Endothelial cell of umbilical vein (primary cell): ENCODE measurements at regions not wholly inside any gene's neighbourhood (a gene's known extent, or its start where the extent isn't known, plus 50 kb on each side); places are given as distances from the start of the nearest gene placed in this dataset.

Source experiments
- BruUV-seq: library from RNA; stranded (reverse); fragments of 400-500 nt; replicated peaks from 2 replicates; lab custom pipeline; 2021; lab: Mats Ljungman, UMichigan
- CTCF ChIA-PET: fragments of 300-600, 350-600 bp; sonication (Branson Sonifier 250); formaldehyde crosslinking; loops from one replicate; lab custom pipeline; 2021; ENCODE audit warnings: antibody characterized with exemption, inconsistent platforms; lab: Charles Lee
- POLR2A ChIA-PET: fragments of 300-600, 350-600 bp; sonication (Branson Sonifier 250); formaldehyde crosslinking; loops from one replicate; lab custom pipeline; 2021; ENCODE audit warnings: antibody characterized with exemption, inconsistent platforms; lab: Charles Lee
- DNase-seq: peaks from one replicate; pipeline ENCODE4 v3.0.0-alpha.2; 2011; ENCODE audit warnings: low read depth, low spot score
- FAIRE-seq: peaks from 2 replicates; lab custom pipeline; 2011; peaks lifted over from hg19 to GRCh38; lab: Jason Lieb, UNC
- H2AFZ ChIP-seq: 2 replicates; pipeline ENCODE4 v1.6.0; 2012; ENCODE audit warnings: low read depth, low read length, control low read depth, inconsistent platforms
- H3K27ac ChIP-seq: 2 replicates; pipeline ENCODE4 v1.5.1; 2011; ENCODE audit warnings: low read depth, mild to moderate bottlenecking, control low read depth, low read length, moderate library complexity; ENCODE audit not compliant: insufficient read depth
- H3K27me3 ChIP-seq, 2 experiments: 2 replicates each; pipeline versions ENCODE4 v1.6.0 to v1.6.1; 2011; ENCODE audit warnings: low read length in 2 of 2, mixed read lengths in 1 of 2; ENCODE audit not compliant: control insufficient read depth in 2 of 2, insufficient read depth in 2 of 2
- H3K36me3 ChIP-seq, 2 experiments: 2 replicates in 1 of 2; 3 replicates in 1 of 2; pipeline ENCODE4 v1.5.1; 2011; ENCODE audit warnings: low read length in 2 of 2, mild to moderate bottlenecking in 1 of 2, moderate library complexity in 1 of 2; ENCODE audit not compliant: control insufficient read depth in 2 of 2, insufficient read depth in 2 of 2; ENCODE audit errors: extremely low read depth in 1 of 2
- H3K4me1 ChIP-seq: 3 replicates; pipeline ENCODE4 v1.5.1; 2011; ENCODE audit warnings: mild to moderate bottlenecking, low read length; ENCODE audit not compliant: control insufficient read depth, insufficient read depth; ENCODE audit errors: extremely low read depth
- H3K4me2 ChIP-seq: 2 replicates; pipeline ENCODE4 v1.6.1; 2011; ENCODE audit warnings: low read length, control low read depth, mixed read lengths; ENCODE audit not compliant: insufficient read depth
- H3K4me3 ChIP-seq, 3 experiments: fragments of 200-600 bp in 1 of 3; sonication (generic), shearing (Covaris generic) in 1 of 3; replicated peaks in 1 of 3; 2 replicates each; pipeline ENCODE4 v1.5.1; 2011 to 2016; ENCODE audit warnings: control low read depth in 3 of 3, low read length in 3 of 3, mild to moderate bottlenecking in 2 of 3, inconsistent platforms in 1 of 3, low read depth in 1 of 3, moderate library complexity in 1 of 3; ENCODE audit not compliant: insufficient read depth in 1 of 3
- H3K79me2 ChIP-seq: 2 replicates; pipeline ENCODE4 v1.6.0; 2012; ENCODE audit warnings: low read length, inconsistent platforms; ENCODE audit not compliant: control insufficient read depth, insufficient read depth
- H3K9ac ChIP-seq: replicated peaks from 2 replicates; pipeline ENCODE3; 2011; ENCODE audit warnings: low read length, control low read depth; ENCODE audit not compliant: insufficient read depth; ENCODE audit errors: extremely low read depth
- H3K9me1 ChIP-seq: replicated peaks from 3 replicates; pipeline ENCODE4 v1.6.0; 2011; ENCODE audit warnings: mild to moderate bottlenecking, low read length; ENCODE audit not compliant: control insufficient read depth, insufficient read depth; ENCODE audit errors: extremely low read depth
- H3K9me3 ChIP-seq: replicated peaks from 2 replicates; pipeline ENCODE4 v1.5.1; 2012; ENCODE audit warnings: low read length, inconsistent platforms; ENCODE audit not compliant: control insufficient read depth, insufficient read depth
- H4K20me1 ChIP-seq: replicated peaks from 2 replicates; pipeline ENCODE3; 2011; ENCODE audit warnings: mild to moderate bottlenecking, low read length; ENCODE audit not compliant: control insufficient read depth, insufficient read depth; ENCODE audit errors: extremely low read depth
- CTCF ChIP-seq, 2 donors: IDR thresholded peaks; 1 replicate in 1 of 2; 2 replicates in 1 of 2; pipeline ENCODE4 v1.5.1; 2011; ENCODE audit warnings: low read length in 2 of 2, mild to moderate bottlenecking in 2 of 2, moderate library complexity in 2 of 2, control low read depth in 1 of 2, inconsistent platforms in 1 of 2, low read depth in 1 of 2; ENCODE audit not compliant: insufficient read depth in 1 of 2; ENCODE audit errors: extremely low read depth in 1 of 2
- EZH2 ChIP-seq: IDR thresholded peaks from 2 replicates; pipeline ENCODE4 v1.6.1; 2012; ENCODE audit warnings: borderline replicate concordance, low read depth, mild to moderate bottlenecking, moderate library complexity, low read length, inconsistent platforms; ENCODE audit not compliant: severe bottlenecking
- FOS ChIP-seq: IDR thresholded peaks from 2 replicates; pipeline ENCODE4 v1.6.1; 2011; ENCODE audit warnings: mild to moderate bottlenecking, low read length, moderate library complexity, borderline replicate concordance; ENCODE audit not compliant: insufficient read depth
- GATA2 ChIP-seq: IDR thresholded peaks from 2 replicates; pipeline ENCODE4 v1.7.0; 2011; ENCODE audit warnings: low read depth, mild to moderate bottlenecking, moderate library complexity, mixed read lengths, low read length; ENCODE audit not compliant: insufficient read length, insufficient read depth
- JUN ChIP-seq: IDR thresholded peaks from 2 replicates; pipeline ENCODE4 v1.6.1; 2011; ENCODE audit warnings: borderline replicate concordance, low read depth; ENCODE audit not compliant: insufficient read length, insufficient read depth
- MAX ChIP-seq: IDR thresholded peaks from 2 replicates; pipeline ENCODE4 v1.6.1; 2011; ENCODE audit not compliant: insufficient read depth, insufficient read length
- MYC ChIP-seq: IDR thresholded peaks from one replicate; pipeline ENCODE4 v1.6.1; 2011; ENCODE audit warnings: mild to moderate bottlenecking, low read depth, low read length
- POLR2A ChIP-seq: IDR thresholded peaks from 2 replicates; pipeline ENCODE4 v1.6.1; 2012; ENCODE audit warnings: low read depth, mild to moderate bottlenecking, control low read depth, low read length
- dilution Hi-C: fragments of 300-500 bp; cut with MboI; formaldehyde crosslinking; loops from one replicate; pipeline ENCODE4 v1.15.0; 2019; ENCODE audit warnings: low sequenced_read_pairs; ENCODE audit not compliant: extremely low pct_ligation_motif_present
- intact Hi-C: fragments of 100-400 bp; cut with micrococcal nuclease; formaldehyde crosslinking; loops from one replicate; pipeline ENCODE4 v1.10.0; 2022

GRCh38 chr3:84755860-84756259 lies 202.9 kb upstream of the CADM2 start:
- Histone ChIP-seq H3K9ac (no peak overlapping the region), H3K79me2 (no peaks in the 10 kb centered on the region), H4K20me1 (no peaks in the 10 kb centered on the region), H3K36me3 (no peaks in the 10 kb centered on the region), H3K27ac (no peak overlapping the region), H3K27me3 (no peaks in the 10 kb centered on the region), H3K9me1 (no peaks in the 10 kb centered on the region), H3K4me3 (no peak overlapping the region), H2AFZ (no peak overlapping the region), H3K9me3 (peaks cover 2% of the 10 kb centered on the region), H3K4me2 (no peak overlapping the region), H3K4me1 (no peaks in the 10 kb centered on the region)
- DNase-seq (no peak), FAIRE-seq (no peak)
- no TSS peak for BruUV-seq
- intact Hi-C loops: no loop called here
- POLR2A ChIA-PET: no interaction called here
- dilution Hi-C loops: no loop called here
- CTCF ChIA-PET: no interaction called here
- no peak for TF ChIP-seq EZH2
- TF ChIP-seq GATA2: no peak
- TF ChIP-seq POLR2A: no peak
- TF ChIP-seq JUN: no peak
- TF ChIP-seq FOS: no peak
- no peak for TF ChIP-seq MAX
- TF ChIP-seq MYC: no peak
- no peak for TF ChIP-seq CTCF (IDR thresholded peaks at IDR 0.05; ENCODE audit: extremely low read depth in 1 of 2, insufficient read depth in 1 of 2, low read depth in 1 of 2, low read length in 2 of 2)
